H9 (cell line): ENCODE measurements at regions not wholly inside any gene's neighbourhood (a gene's known extent, or its start where the extent isn't known, plus 50 kb on each side); places are given as distances from the start of the nearest gene placed in this dataset.

ENCODE experiments used
- DNase-seq: peaks from one replicate; pipeline ENCODE4 v3.0.0-alpha.2; 2017
- H2AFZ ChIP-seq: one replicate; pipeline ENCODE4 v1.6.1; 2013; ENCODE audit warnings: mild to moderate bottlenecking, low read length, control low read depth, moderate library complexity
- H2AK5ac ChIP-seq: 2 replicates; pipeline ENCODE4 v1.6.1; 2013; ENCODE audit warnings: low read length, control low read depth, mixed read lengths; ENCODE audit not compliant: insufficient read length
- H2BK120ac ChIP-seq: one replicate; pipeline ENCODE4 v1.6.1; 2013; ENCODE audit warnings: low read depth, mild to moderate bottlenecking, low read length, control low read depth, inconsistent platforms; ENCODE audit not compliant: poor library complexity, severe bottlenecking
- H2BK12ac ChIP-seq: 2 replicates; pipeline ENCODE4 v1.6.1; 2013; ENCODE audit warnings: low read length, control low read depth, mixed read lengths, low read depth; ENCODE audit not compliant: insufficient read length
- H2BK15ac ChIP-seq: 2 replicates; pipeline ENCODE4 v1.6.1; 2013; ENCODE audit warnings: low read depth, low read length, control low read depth
- H2BK20ac ChIP-seq: one replicate; pipeline ENCODE4 v1.6.1; 2013; ENCODE audit warnings: low read depth, mild to moderate bottlenecking, low read length, control low read depth, inconsistent platforms; ENCODE audit not compliant: poor library complexity, severe bottlenecking
- H2BK5ac ChIP-seq: 2 replicates; pipeline ENCODE4 v1.6.1; 2013; ENCODE audit warnings: low read length, control low read depth, mixed read lengths; ENCODE audit not compliant: insufficient read length
- H3K14ac ChIP-seq: 2 replicates; pipeline ENCODE4 v1.6.1; 2013; ENCODE audit warnings: low read length, control low read depth; ENCODE audit not compliant: insufficient read depth
- H3K18ac ChIP-seq: 2 replicates; pipeline ENCODE4 v1.6.1; 2013; ENCODE audit warnings: low read depth, mild to moderate bottlenecking, mixed read lengths, low read length, control low read depth; ENCODE audit not compliant: insufficient read length
- H3K23ac ChIP-seq: 2 replicates; pipeline ENCODE4 v1.6.1; 2013; ENCODE audit warnings: low read length, control low read depth, mixed read lengths, low read depth; ENCODE audit not compliant: insufficient read length
- H3K23me2 ChIP-seq: 2 replicates; pipeline ENCODE4 v1.6.1; 2013; ENCODE audit warnings: low read depth, mild to moderate bottlenecking, mixed read lengths, low read length, control low read depth; ENCODE audit not compliant: insufficient read length, poor library complexity, severe bottlenecking
- H3K27ac ChIP-seq: 2 replicates; pipeline ENCODE4 v1.5.1; 2013; ENCODE audit warnings: low read length, control low read depth, mixed read lengths, low read depth; ENCODE audit not compliant: insufficient read length
- H3K27me3 ChIP-seq: 2 replicates; pipeline ENCODE4 v1.6.1; 2013; ENCODE audit warnings: low read length, control low read depth, inconsistent platforms; ENCODE audit not compliant: insufficient read depth
- H3K4ac ChIP-seq: 2 replicates; pipeline ENCODE4 v1.6.1; 2013; ENCODE audit warnings: low read depth, mild to moderate bottlenecking, control low read depth, inconsistent platforms, low read length, moderate library complexity
- H3K4me1 ChIP-seq: 2 replicates; pipeline ENCODE4 v1.6.1; 2013; ENCODE audit warnings: low read length, control low read depth, inconsistent platforms; ENCODE audit not compliant: insufficient read depth
- H3K4me2 ChIP-seq: 2 replicates; pipeline ENCODE4 v1.6.1; 2013; ENCODE audit warnings: low read length, control low read depth, mixed read lengths; ENCODE audit not compliant: insufficient read length, insufficient read depth
- H3K56ac ChIP-seq: 2 replicates; pipeline ENCODE4 v1.6.1; 2013; ENCODE audit warnings: low read depth, mild to moderate bottlenecking, mixed read lengths, low read length, control low read depth; ENCODE audit not compliant: insufficient read length
- H3K79me1 ChIP-seq: 2 replicates; pipeline ENCODE4 v1.6.1; 2013; ENCODE audit warnings: low read depth, mild to moderate bottlenecking, moderate library complexity, low read length, control low read depth, inconsistent platforms; ENCODE audit not compliant: insufficient read depth, poor library complexity, severe bottlenecking
- H3K79me2 ChIP-seq: 2 replicates; pipeline ENCODE4 v1.6.1; 2013; ENCODE audit warnings: low read length, control low read depth, inconsistent platforms; ENCODE audit not compliant: insufficient read depth
- H3K9ac ChIP-seq: 2 replicates; pipeline ENCODE4 v1.6.1; 2013; ENCODE audit warnings: low read length, control low read depth, mixed read lengths; ENCODE audit not compliant: insufficient read length; ENCODE audit errors: extremely low read depth
- H3K9me3 ChIP-seq: one replicate; pipeline ENCODE4 v1.6.1; 2013; ENCODE audit warnings: low read depth, low read length, inconsistent platforms; ENCODE audit not compliant: control insufficient read depth
- H3T11ph ChIP-seq: one replicate; pipeline ENCODE4 v1.6.1; 2013; ENCODE audit warnings: mild to moderate bottlenecking, low read length, control low read depth, inconsistent platforms
- H4K20me1 ChIP-seq: one replicate; pipeline ENCODE4 v1.6.1; 2013; ENCODE audit not compliant: control insufficient read depth, insufficient read length, insufficient read depth
- H4K5ac ChIP-seq: 2 replicates; pipeline ENCODE4 v1.6.1; 2013; ENCODE audit warnings: low read depth, mild to moderate bottlenecking, mixed read lengths, low read length, control low read depth; ENCODE audit not compliant: insufficient read length
- H4K8ac ChIP-seq: replicated peaks from 2 replicates; pipeline ENCODE4 v1.6.1; 2013; ENCODE audit warnings: low read length, control low read depth, mixed read lengths, low read depth; ENCODE audit not compliant: insufficient read length
- H4K91ac ChIP-seq: 2 replicates; pipeline ENCODE4 v1.6.1; 2013; ENCODE audit warnings: low read depth, mild to moderate bottlenecking, moderate library complexity, mixed read lengths, low read length, control low read depth; ENCODE audit not compliant: insufficient read length
- H3K27ac Mint-ChIP-seq, 3 experiments: 2 replicates in 2 of 3; 3 replicates in 1 of 3; pipeline ENCODE4 v1.8.0; 2020 to 2021; ENCODE audit warnings: mixed read lengths in 3 of 3, mild to moderate bottlenecking in 1 of 3, moderate library complexity in 1 of 3
- H3K27me3 Mint-ChIP-seq: 2 replicates; pipeline ENCODE4 v1.8.0; 2021; ENCODE audit warnings: low read depth, mild to moderate bottlenecking, moderate library complexity, mixed read lengths
- H3K36me3 Mint-ChIP-seq, 3 experiments: 2 replicates in 2 of 3; 3 replicates in 1 of 3; pipeline ENCODE4 v1.8.0; 2020 to 2021; ENCODE audit warnings: low read depth in 3 of 3, mixed read lengths in 3 of 3; ENCODE audit not compliant: insufficient read depth in 1 of 3
- H3K4me1 Mint-ChIP-seq, 2 experiments: 2 replicates each; pipeline ENCODE4 v1.8.0; 2020; ENCODE audit warnings: mixed read lengths in 2 of 2
- H3K4me3 Mint-ChIP-seq, 2 experiments: 2 replicates in 1 of 2; 3 replicates in 1 of 2; pipeline ENCODE4 v1.8.0; 2020 to 2021; ENCODE audit warnings: mild to moderate bottlenecking in 2 of 2, mixed read lengths in 2 of 2, moderate library complexity in 1 of 2
- H3K9me3 Mint-ChIP-seq, 2 experiments: 2 replicates in 1 of 2; 3 replicates in 1 of 2; pipeline ENCODE4 v1.8.0; 2020; ENCODE audit warnings: mild to moderate bottlenecking in 2 of 2, mixed read lengths in 2 of 2, moderate library complexity in 1 of 2
- CTCF ChIP-seq: fragments of 200-600 bp; sonication (generic); conservative IDR thresholded peaks from 3 replicates; pipeline ENCODE4 v1.8.0; 2021; ENCODE audit warnings: antibody characterized with exemption, mild to moderate bottlenecking
- WGBS: extraction: QIAGEN DNeasy Blood & Tissue Kit; methylation state at CpG from one replicate; pipeline ENCODE4 v1.1.7; 2013; ENCODE audit warnings: missing lambda C conversion rate, low lambda C conversion rate, mixed read lengths; ENCODE audit not compliant: insufficient read length; ENCODE audit errors: extremely low coverage; 5-methylcytosine and 5-hydroxymethylcytosine counted together

- Histone ChIP-seq H3K4ac (no peak overlapping the region), H2AFZ (no peak overlapping the region), H3K27me3 (no peaks in the 10 kb centered on the region), H3K79me1 (no peaks in the 10 kb centered on the region), H2BK5ac (no peak overlapping the region), H2BK15ac (no peak overlapping the region), H2BK12ac (no peak overlapping the region), H4K91ac (no peak overlapping the region), H3K18ac (no peak overlapping the region), H3K23ac (no peak overlapping the region), H3K56ac (no peak overlapping the region), H3K4me1 (no peaks in the 10 kb centered on the region), H4K20me1 (no peaks in the 10 kb centered on the region), H3K79me2 (no peaks in the 10 kb centered on the region), H3K9me3 (no peaks in the 10 kb centered on the region), H3K27ac (no peak overlapping the region), H3K23me2 (no peaks in the 10 kb centered on the region), H2BK20ac (no peak overlapping the region), H3K9ac (no peak overlapping the region), H3K14ac (no peak overlapping the region), H4K5ac (no peak overlapping the region), H2AK5ac (no peak overlapping the region), H2BK120ac (no peak overlapping the region), H3T11ph (no peak overlapping the region), H4K8ac (no peak overlapping the region), H3K4me2 (no peak overlapping the region)
- DNase-seq, result no peak
- Mint-ChIP-seq H3K27me3 (no peaks in the 10 kb centered on the region), H3K9me3 (peaks cover 0 to 3% of the 10 kb centered on the region in 2 experiments; a peak in 2 of 5 replicates), H3K4me3 (no peak overlapping the region), H3K27ac (no peak overlapping the region), H3K36me3 (peaks cover 0 to 1% (median 0%) of the 10 kb centered on the region in 3 experiments; a peak in 3 of 7 replicates), H3K4me1 (no peaks in the 10 kb centered on the region)
- no CpG with 5 or more reads among the region's 2 CpGs for WGBS
- TF ChIP-seq CTCF, result no peak
Measured at GRCh38 chr7:16007911-16008310, 321.4 kb upstream of the MEOX2 start.
